ENCODE measurements at regions not wholly inside any gene's neighbourhood (a gene's known extent, or its start where the extent isn't known, plus 50 kb on each side); places are given as distances from the start of the nearest gene placed in this dataset.

GRCh38 chr5:89983216-89983615 is 426.3 kb downstream of the CETN3 start:
- 60% methylated on average over 1 of the region's 5 CpGs; no CpG with 5 or more reads in 1 of the 2 experiments for WGBS, 2 experiments (ENCODE audit: extremely low coverage in 2 of 2, insufficient read length in 1 of 2)
- Histone ChIP-seq H3K27ac (ENCODE audit: insufficient read depth, low read length) (no peak overlapping the region), H2AK5ac (ENCODE audit: low read depth, low read length) (no peak overlapping the region), H2BK5ac (ENCODE audit: low read depth, low read length, poor library complexity, severe bottlenecking) (no peak overlapping the region), H4K5ac (ENCODE audit: low read depth, low read length) (no peak overlapping the region), H2BK15ac (ENCODE audit: low read depth, low read length) (no peak overlapping the region), H3K4me2 (ENCODE audit: low read depth, low read length) (no peak overlapping the region), H2BK120ac (ENCODE audit: low read depth, low read length) (no peak overlapping the region), H4K8ac (ENCODE audit: low read depth in 2 of 2, low read length in 2 of 2) (no peak overlapping the region), H3K79me1 (ENCODE audit: low read depth in 1 of 2, low read length in 2 of 2) (no peaks in the 10 kb centered on the region), H3K56ac (ENCODE audit: extremely low read depth, insufficient read depth, low read length) (no peak overlapping the region), H2AK9ac (replicated peaks; ENCODE audit: low read depth, low read length, poor library complexity) (no peak overlapping the region), H3K9me3 (ENCODE audit: control insufficient read depth, insufficient read depth, low read length) (0 out of 2 replicates have a peak, but pooled peaks cover 1% of the 10 kb centered on the region), H3K4me3 (ENCODE audit: insufficient read depth, low read depth, low read length) (no peak overlapping the region), H3K23ac (ENCODE audit: low read depth, low read length) (no peak overlapping the region), H4K91ac (ENCODE audit: insufficient read depth, low read depth, low read length) (no peak overlapping the region), H3K4me1 (ENCODE audit: control insufficient read depth, insufficient read depth, low read length) (no peaks in the 10 kb centered on the region), H4K20me1 (ENCODE audit: insufficient read depth, low read length) (no peaks in the 10 kb centered on the region), H3K14ac (replicated peaks; ENCODE audit: low read depth, low read length) (no peak overlapping the region), H3K18ac (ENCODE audit: low read depth, low read length) (no peak overlapping the region), H3K9ac (ENCODE audit: low read depth, low read length) (no peak overlapping the region), H2AFZ (replicated peaks; ENCODE audit: low read length, poor library complexity) (no peak overlapping the region), H3K36me3 (ENCODE audit: control insufficient read depth, insufficient read depth, low read length) (no peaks in the 10 kb centered on the region), H3K9me1 (ENCODE audit: insufficient read depth, low read length) (no peaks in the 10 kb centered on the region), H2BK20ac (ENCODE audit: low read depth, low read length) (no peak overlapping the region), H3K4ac (ENCODE audit: low read depth, low read length) (no peak overlapping the region), H3K27me3 (ENCODE audit: control insufficient read depth, insufficient read depth, low read length) (no peaks in the 10 kb centered on the region)
- TF ChIP-seq ELK1 (IDR thresholded peaks at IDR 0.05; ENCODE audit: borderline replicate concordance, low read depth, low read length) (no peak), MAZ (IDR thresholded peaks at IDR 0.05; ENCODE audit: borderline replicate concordance, low read depth, low read length) (no peak), USF2 (IDR thresholded peaks at IDR 0.05; ENCODE audit: low read depth, low read length) (no peak), RAD21 (IDR thresholded peaks at IDR 0.05; ENCODE audit: low read length) (no peak), CEBPB (IDR thresholded peaks at IDR 0.05; ENCODE audit: low read depth, low read length) (no peak), POLR2A (IDR thresholded peaks at IDR 0.05; ENCODE audit: low read depth, low read length) (no peak), BHLHE40 (IDR thresholded peaks at IDR 0.05; ENCODE audit: low read depth, low read length) (no peak), RFX5 (IDR thresholded peaks at IDR 0.05; ENCODE audit: low read depth, low read length) (no peak), RCOR1 (IDR thresholded peaks at IDR 0.05; ENCODE audit: insufficient replicate concordance, low read length) (no peak), SMC3 (IDR thresholded peaks at IDR 0.05; ENCODE audit: low read depth, low read length) (no peak), MXI1 (IDR thresholded peaks at IDR 0.05; ENCODE audit: borderline replicate concordance, low read depth, low read length) (no peak), CHD1 (IDR thresholded peaks at IDR 0.05; ENCODE audit: low read depth, low read length) (no peak), FOS (IDR thresholded peaks at IDR 0.05; ENCODE audit: low read depth, low read length) (no peak), CTCF (conservative IDR thresholded peaks at IDR 0.05; ENCODE audit: low read depth, low read length) (no peak), NFE2L2 (IDR thresholded peaks at IDR 0.05; ENCODE audit: low read depth, low read length) (no peak), MAFK (IDR thresholded peaks at IDR 0.05; ENCODE audit: low read depth, low read length) (no peak)
- ATAC-seq (ENCODE audit: low read depth) (no peak), DNase-seq (no peak)
- POLR2A ChIA-PET (ENCODE audit: unreplicated experiment) = no interaction called here
- dilution Hi-C loops (cut with HindIII; ENCODE audit: low sequenced_read_pairs, unreplicated experiment) = no loop called here
- CTCF ChIA-PET = no interaction called here
- intact Hi-C loops (cut with micrococcal nuclease) = no loop called here
- in situ Hi-C loops (cut with MboI; ENCODE audit: low sequenced_read_pairs) = no loop called here
- BruUV-seq (replicated peaks) = no TSS peak
